T-cell (primary cell): ENCODE measurements at regions not wholly inside any gene's neighbourhood (a gene's known extent, or its start where the extent isn't known, plus 50 kb on each side); places are given as distances from the start of the nearest gene placed in this dataset.

Experiments
- ATAC-seq, 4 experiments: fragments of 200-7000 bp in 3 of 4; fragments of 150-1000 bp in 1 of 4; cut with Tn5 transposase; replicated peaks in 1 of 4; 1 replicate in 3 of 4; 2 replicates in 1 of 4; pipeline ENCODE4 v1.10.0; 2021; ENCODE audit warnings: moderate library complexity in 3 of 4, mild to moderate bottlenecking in 2 of 4, moderate number of reproducible peaks in 1 of 4
- CTCF ChIA-PET, 2 donors: fragments of 300-600 bp; sonication (Branson Sonifier 250); formaldehyde crosslinking; loops; one replicate each; lab custom pipeline; 2022; ENCODE audit warnings: antibody characterized with exemption in 2 of 2; lab: Charles Lee
- POLR2A ChIA-PET, 2 donors: fragments of 300-600 bp; sonication (Branson Sonifier 250); formaldehyde crosslinking; loops; one replicate each; lab custom pipeline; 2022; ENCODE audit warnings: antibody characterized with exemption in 2 of 2; lab: Charles Lee
- DNase-seq, 35 experiments: peaks; one replicate each; pipeline versions ENCODE4 v3.0.0 to v3.0.0-alpha.2; 2013 to 2023
- H3K27ac ChIP-seq: one replicate; pipeline ENCODE4 v1.5.1; 2013; ENCODE audit warnings: low read length
- H3K27me3 ChIP-seq, 2 experiments: replicated peaks in 1 of 2; 1 replicate in 1 of 2; 2 replicates in 1 of 2; pipeline versions ENCODE4 v1.6.1 to v1.7.0; 2013; ENCODE audit warnings: low read length in 1 of 2, mixed read lengths in 1 of 2; ENCODE audit not compliant: control insufficient read depth in 2 of 2, insufficient read depth in 2 of 2; ENCODE audit errors: extremely low read depth in 1 of 2
- H3K36me3 ChIP-seq, 2 donors: 1 replicate in 1 of 2; 2 replicates in 1 of 2; pipeline versions ENCODE4 v1.6.1 to v1.7.0; 2013; ENCODE audit warnings: low read length in 1 of 2; ENCODE audit not compliant: control insufficient read depth in 2 of 2, insufficient read depth in 1 of 2; ENCODE audit errors: extremely low read depth in 1 of 2
- H3K4me1 ChIP-seq, 2 experiments: 1 replicate in 1 of 2; 2 replicates in 1 of 2; pipeline versions ENCODE4 v1.6.1 to v1.7.0; 2013; ENCODE audit warnings: low read length in 2 of 2, mixed read lengths in 1 of 2; ENCODE audit not compliant: insufficient read depth in 2 of 2, control insufficient read depth in 1 of 2; ENCODE audit errors: extremely low read depth in 1 of 2
- H3K4me3 ChIP-seq, 2 donors: 1 replicate in 1 of 2; 2 replicates in 1 of 2; pipeline versions ENCODE4 v1.5.1 to v1.7.0; 2013; ENCODE audit warnings: mild to moderate bottlenecking in 2 of 2, low read length in 1 of 2, moderate library complexity in 1 of 2; ENCODE audit not compliant: control insufficient read depth in 1 of 2; ENCODE audit errors: extremely low read depth in 1 of 2
- H3K9me3 ChIP-seq: 2 replicates; pipeline ENCODE4 v1.7.0; 2013
- H3K27ac Mint-ChIP-seq, 2 donors: one replicate each; pipeline ENCODE4 v1.8.0; 2020 to 2021; ENCODE audit warnings: mild to moderate bottlenecking in 2 of 2, mixed read lengths in 2 of 2
- H3K27me3 Mint-ChIP-seq, 2 donors: one replicate each; pipeline ENCODE4 v1.8.0; 2021 to 2022; ENCODE audit warnings: mixed read lengths in 2 of 2
- H3K36me3 Mint-ChIP-seq: one replicate; pipeline ENCODE4 v1.8.0; 2021; ENCODE audit warnings: mixed read lengths
- H3K4me1 Mint-ChIP-seq, 3 donors: one replicate each; pipeline ENCODE4 v1.8.0; 2020 to 2022; ENCODE audit warnings: mixed read lengths in 3 of 3, mild to moderate bottlenecking in 1 of 3
- H3K4me3 Mint-ChIP-seq, 3 donors: one replicate each; pipeline ENCODE4 v1.8.0; 2020 to 2022; ENCODE audit warnings: mild to moderate bottlenecking in 3 of 3, mixed read lengths in 3 of 3, moderate library complexity in 3 of 3
- H3K9me3 Mint-ChIP-seq, 3 donors: one replicate each; pipeline ENCODE4 v1.8.0; 2020 to 2022; ENCODE audit warnings: mixed read lengths in 3 of 3
- WGBS: methylation state at CpG from one replicate; pipeline ENCODE4 v1.1.5; 2013; ENCODE audit warnings: missing lambda C conversion rate; ENCODE audit not compliant: insufficient coverage; 5-methylcytosine and 5-hydroxymethylcytosine counted together

GRCh38 chr12:34373926-34374325 lies 351.6 kb downstream of the ALG10 start:
- Mint-ChIP-seq H3K27me3 (no peaks in the 10 kb centered on the region), H3K4me3 (no peak overlapping the region), H3K9me3 (peaks cover 8 to 18% (median 8%) of the 10 kb centered on the region in 3 donors), H3K4me1 (no peaks in the 10 kb centered on the region), H3K36me3 (no peaks in the 10 kb centered on the region), H3K27ac (no peak overlapping the region)
- no peak overlapping the region for H3K27ac ChIP-seq
- no peaks in the 10 kb centered on the region for H3K9me3 ChIP-seq
- ATAC-seq (no peak), DNase-seq (no peak)
- no peaks in the 10 kb centered on the region for H3K4me1 ChIP-seq
- H3K36me3 ChIP-seq: no peaks in the 10 kb centered on the region
- peaks cover 0 to 13% of the 10 kb centered on the region in 2 experiments for H3K27me3 ChIP-seq
- POLR2A ChIA-PET: no interaction called here
- CTCF ChIA-PET: no interaction called here
- H3K4me3 ChIP-seq: no peak overlapping the region
- 77% methylated on average over 16 of the region's 25 CpGs for WGBS

GRCh38 chr12:34376133-34376799 lies 354.0 kb downstream of the ALG10 start:
- H3K4me3 ChIP-seq: no peak overlapping the region
- POLR2A ChIA-PET: no interaction called here
- WGBS: 74% methylated on average over 25 of the region's 28 CpGs

GRCh38 chr12:34377243-34378035 lies 355.1 kb downstream of the ALG10 start:
- CTCF ChIA-PET: no interaction called here
- H3K4me1 ChIP-seq: no peaks in the 10 kb centered on the region

More at GRCh38 chr12:34376133-34376799, 354.0 kb downstream of the ALG10 start:
- H3K9me3 ChIP-seq: no peaks in the 10 kb centered on the region
- ATAC-seq (no peak), DNase-seq (no peak)
- peaks cover 10 to 23% (median 17%) of the 10 kb centered on the region in 3 donors for H3K9me3 Mint-ChIP-seq
- no peak overlapping the region for H3K4me3 Mint-ChIP-seq
- CTCF ChIA-PET: no interaction called here
- no peaks in the 10 kb centered on the region for H3K36me3 Mint-ChIP-seq
- no peaks in the 10 kb centered on the region for H3K36me3 ChIP-seq
- H3K27me3 Mint-ChIP-seq: no peaks in the 10 kb centered on the region
- no peak overlapping the region for H3K27ac ChIP-seq
- no peak overlapping the region for H3K27ac Mint-ChIP-seq
- no peaks in the 10 kb centered on the region for H3K4me1 Mint-ChIP-seq
- peaks cover 0 to 10% of the 10 kb centered on the region in 2 experiments for H3K27me3 ChIP-seq
- no peaks in the 10 kb centered on the region for H3K4me1 ChIP-seq

GRCh38 chr12:34379142-34379541 lies 356.8 kb downstream of the ALG10 start:
- DNase-seq: no peak
- no peak for ATAC-seq
- H3K27me3 ChIP-seq: peaks cover 0 to 18% of the 10 kb centered on the region in 2 experiments
- Mint-ChIP-seq H3K27me3 (no peaks in the 10 kb centered on the region), H3K9me3 (peaks cover 5 to 17% (median 13%) of the 10 kb centered on the region in 3 donors), H3K4me1 (no peaks in the 10 kb centered on the region), H3K27ac (no peak overlapping the region), H3K36me3 (no peaks in the 10 kb centered on the region), H3K4me3 (no peak overlapping the region)
- H3K4me1 ChIP-seq: no peaks in the 10 kb centered on the region
- H3K27ac ChIP-seq: no peak overlapping the region
- H3K9me3 ChIP-seq: no peaks in the 10 kb centered on the region
- no peaks in the 10 kb centered on the region for H3K36me3 ChIP-seq
- no peak overlapping the region for H3K4me3 ChIP-seq
- 65% methylated on average over 8 of the region's 16 CpGs for WGBS
- ChIA-PET CTCF (no interaction called here), POLR2A (no interaction called here)

More at GRCh38 chr12:34377243-34378035, 355.1 kb downstream of the ALG10 start:
- WGBS: 73% methylated on average over 14 of the region's 35 CpGs
- no peak overlapping the region for H3K27ac ChIP-seq
- H3K27me3 ChIP-seq: peaks cover 0 to 10% of the 10 kb centered on the region in 2 experiments
- Mint-ChIP-seq H3K9me3 (peaks cover 10 to 21% (median 17%) of the 10 kb centered on the region in 3 donors), H3K27ac (no peak overlapping the region), H3K4me1 (no peaks in the 10 kb centered on the region), H3K36me3 (no peaks in the 10 kb centered on the region), H3K27me3 (no peaks in the 10 kb centered on the region), H3K4me3 (no peak overlapping the region)
- POLR2A ChIA-PET: no interaction called here
- no peak for ATAC-seq
- no peaks in the 10 kb centered on the region for H3K9me3 ChIP-seq
- H3K36me3 ChIP-seq: no peaks in the 10 kb centered on the region
- DNase-seq: no peak
- no peak overlapping the region for H3K4me3 ChIP-seq

GRCh38 chr12:34384693-34385092 lies 362.4 kb downstream of the ALG10 start:
- no peak overlapping the region for H3K27ac Mint-ChIP-seq
- CTCF ChIA-PET: no interaction called here
- no peaks in the 10 kb centered on the region for H3K9me3 ChIP-seq
- H3K27me3 Mint-ChIP-seq: peaks cover 3 to 14% of the 10 kb centered on the region in 2 donors
- H3K36me3 ChIP-seq: no peaks in the 10 kb centered on the region
- WGBS: 82% methylated on average over 5 of the region's 13 CpGs
- H3K4me1 Mint-ChIP-seq: no peaks in the 10 kb centered on the region
- ATAC-seq: no peak
- no peaks in the 10 kb centered on the region for H3K36me3 Mint-ChIP-seq
- peaks cover 0 to 25% of the 10 kb centered on the region in 2 experiments for H3K27me3 ChIP-seq
- no peaks in the 10 kb centered on the region for H3K4me1 ChIP-seq
- H3K9me3 Mint-ChIP-seq: peaks cover 4 to 15% (median 10%) of the 10 kb centered on the region in 3 donors
- no peak overlapping the region for H3K4me3 ChIP-seq
- H3K27ac ChIP-seq: no peak overlapping the region
- no peak overlapping the region for H3K4me3 Mint-ChIP-seq
- no peak for DNase-seq
- POLR2A ChIA-PET: no interaction called here

- ATAC-seq (no peak), DNase-seq (no peak)
- Histone ChIP-seq H3K4me1 (no peaks in the 10 kb centered on the region), H3K36me3 (no peaks in the 10 kb centered on the region), H3K27ac (no peak overlapping the region), H3K9me3 (no peaks in the 10 kb centered on the region), H3K4me3 (no peak overlapping the region), H3K27me3 (peaks cover 0 to 31% of the 10 kb centered on the region in 2 experiments)
- ChIA-PET POLR2A (no interaction called here), CTCF (no interaction called here)
- no peak overlapping the region for H3K27ac Mint-ChIP-seq
- H3K4me3 Mint-ChIP-seq: no peak overlapping the region
- H3K4me1 Mint-ChIP-seq: no peaks in the 10 kb centered on the region
- H3K9me3 Mint-ChIP-seq: peaks cover 0 to 15% (median 7%) of the 10 kb centered on the region in 3 donors
- no peaks in the 10 kb centered on the region for H3K36me3 Mint-ChIP-seq
- 77% methylated on average over 10 of the region's 13 CpGs for WGBS
- H3K27me3 Mint-ChIP-seq: peaks cover 3 to 14% of the 10 kb centered on the region in 2 donors
Observed at GRCh38 chr12:34386016-34386415, 363.7 kb downstream of the ALG10 start.
